Stimulated activated CD4-positive, alpha-beta T cell treated with anti-CD3 and anti-CD28 coated beads, Interleukin-1b, Interleukin-23, amount 100 ng/mL, for 24 hours (primary cell): ENCODE measurements at regions not wholly inside any gene's neighbourhood (a gene's known extent, or its start where the extent isn't known, plus 50 kb on each side); places are given as distances from the start of the nearest gene placed in this dataset.

Source experiments
- DNase-seq, 4 experiments: peaks; one replicate each; pipeline ENCODE4 v3.0.0-alpha.2; 2020; ENCODE audit warnings: low read depth in 4 of 4, low spot score in 1 of 4

DNA sequence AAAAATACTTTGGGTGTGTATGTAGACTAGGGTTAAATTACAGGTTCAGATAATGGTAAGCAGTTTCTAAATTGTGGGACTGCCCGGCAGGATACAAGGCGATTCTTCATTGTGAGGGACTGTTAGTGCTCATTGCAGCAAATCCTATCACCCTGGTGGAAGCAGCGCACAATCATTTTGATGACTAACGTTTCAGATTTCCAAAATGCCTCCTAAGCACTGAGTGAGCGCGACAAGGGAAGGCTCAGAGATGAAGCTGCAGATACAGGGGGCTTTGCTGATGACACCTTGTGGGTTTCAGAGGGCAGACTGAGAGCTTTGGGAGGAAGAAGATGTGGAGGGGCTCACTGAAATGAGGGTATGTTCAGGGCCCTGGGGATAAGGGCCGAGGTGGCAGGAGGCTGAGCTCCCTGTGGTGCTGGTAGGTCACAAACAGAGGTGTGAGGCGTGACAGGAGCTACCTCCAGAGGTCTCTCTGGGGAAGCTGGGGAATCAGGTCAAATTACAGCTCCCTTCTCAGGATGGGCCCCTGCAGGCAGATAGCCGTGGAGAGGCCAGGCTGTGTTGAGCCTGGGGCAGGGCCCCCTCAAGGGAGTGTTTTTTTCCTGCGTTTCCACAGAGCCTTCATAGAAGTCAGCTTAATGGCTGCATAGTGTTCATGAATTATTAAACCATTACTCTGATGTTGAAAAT lies 84.5 kb upstream of the FYN start:
- DNase-seq = no peak

GRCh38 chr6:111958534-111958933 lies 85.3 kb upstream of the FYN start:
- no peak for DNase-seq

GRCh38 chr6:111959766-111960165 lies 86.5 kb upstream of the FYN start:
- DNase-seq = no peak

DNA sequence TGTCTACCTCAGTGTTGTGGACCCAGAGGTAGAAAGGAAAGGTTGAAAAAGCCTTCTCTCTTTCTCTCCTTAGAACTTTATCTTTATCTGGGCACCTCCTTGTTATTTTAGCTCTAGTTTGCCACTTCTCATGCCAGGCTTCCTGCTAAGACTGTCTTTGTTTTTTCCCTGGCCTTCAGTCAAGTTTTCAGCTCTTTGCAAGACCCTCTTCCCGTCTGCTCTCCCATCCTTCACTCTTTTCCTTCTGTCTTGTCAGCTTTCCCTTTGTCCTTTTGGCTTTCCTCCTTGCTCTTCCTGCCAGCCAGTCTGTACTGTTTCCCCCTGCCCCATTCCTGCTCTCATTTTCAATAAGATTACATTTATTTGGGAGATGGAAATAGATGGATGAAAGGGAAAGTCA lies 86.8 kb upstream of the CCN6 start:
- DNase-seq = no peak

DNA sequence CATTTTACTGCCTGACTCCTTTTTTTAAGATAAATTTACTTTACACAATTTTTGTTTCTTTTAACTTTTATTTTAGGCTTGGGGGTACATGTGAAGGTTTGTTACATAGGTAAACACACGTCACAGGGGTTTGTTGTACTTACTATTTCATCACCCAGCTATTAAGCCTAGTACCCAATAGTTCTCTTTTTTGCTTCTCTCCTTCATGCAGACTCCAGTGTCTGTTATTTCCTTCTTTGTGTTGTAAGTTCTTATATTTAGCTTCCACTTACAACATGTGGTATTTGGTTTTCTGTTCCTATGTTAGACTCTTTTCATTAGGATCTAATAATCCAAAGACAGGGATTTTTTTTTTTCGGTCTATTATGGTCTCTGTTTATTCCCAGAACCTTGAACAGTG lies 83.5 kb upstream of the CCN6 start:
- DNase-seq = no peak

- DNase-seq = no peak
Observed at GRCh38 chr6:111971181-111971841, 82.6 kb upstream of the CCN6 start.

DNA sequence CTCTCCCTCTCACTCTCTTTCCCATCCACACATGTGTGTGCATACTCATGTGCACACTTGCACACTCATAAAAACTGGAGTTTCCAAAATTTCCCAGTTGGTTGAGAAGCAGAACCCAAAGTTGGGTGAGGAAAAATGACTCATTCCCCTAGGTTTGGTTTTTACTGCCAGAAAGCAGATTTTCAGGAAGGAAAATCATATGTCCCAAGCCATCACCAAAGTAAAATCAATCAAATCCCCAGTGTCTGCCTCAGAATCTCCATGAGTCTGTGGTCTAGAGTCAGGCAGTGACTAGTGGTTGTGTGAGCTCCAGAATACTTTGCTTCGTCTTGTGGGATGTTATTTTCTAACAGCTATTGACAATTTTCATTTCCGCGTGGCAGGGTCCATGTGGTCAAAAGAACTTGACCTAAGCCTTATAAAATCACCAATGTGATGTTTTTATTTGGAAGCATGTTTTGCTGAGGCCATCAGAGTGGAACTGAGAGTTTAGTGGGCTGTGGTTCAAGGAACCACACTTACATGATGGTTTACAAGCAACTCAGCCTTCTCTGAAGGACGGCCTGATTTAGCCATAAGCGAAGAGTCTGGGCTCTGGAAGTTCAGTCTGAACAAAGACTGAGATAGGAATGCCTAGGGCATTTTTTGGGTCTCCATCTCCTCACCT lies 81.9 kb upstream of the CCN6 start:
- DNase-seq = no peak

- DNase-seq = no peak
Observed at GRCh38 chr6:111972745-111973117, 81.2 kb upstream of the CCN6 start.

GRCh38 chr6:111973118-111973761 lies 80.7 kb upstream of the CCN6 start:
- peak in 2 of 4 experiments; percentile 46 to 50 for DNase-seq

GRCh38 chr6:111973927-111974639 lies 79.8 kb upstream of the CCN6 start:
- DNase-seq = no peak

DNA sequence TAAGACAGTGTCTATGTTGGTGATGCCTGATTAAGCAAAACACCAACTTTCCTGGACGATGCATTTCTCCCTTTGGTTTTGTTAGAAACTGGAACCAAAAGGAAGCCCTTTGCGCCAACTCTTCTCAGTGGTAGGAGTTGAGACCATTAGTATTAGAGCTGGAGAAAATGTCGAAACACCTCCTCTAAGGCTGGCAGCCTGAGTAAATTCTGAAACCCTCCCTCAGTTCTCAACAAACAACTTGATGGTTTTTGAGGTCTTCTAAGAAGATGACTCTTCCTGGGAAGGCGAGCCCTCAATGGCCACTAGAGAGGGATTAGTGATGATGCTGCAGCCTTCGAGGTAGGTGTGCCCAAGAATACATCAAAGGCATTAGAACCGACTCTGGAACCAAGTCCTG lies 78.4 kb upstream of the CCN6 start:
- no peak for DNase-seq

DNA sequence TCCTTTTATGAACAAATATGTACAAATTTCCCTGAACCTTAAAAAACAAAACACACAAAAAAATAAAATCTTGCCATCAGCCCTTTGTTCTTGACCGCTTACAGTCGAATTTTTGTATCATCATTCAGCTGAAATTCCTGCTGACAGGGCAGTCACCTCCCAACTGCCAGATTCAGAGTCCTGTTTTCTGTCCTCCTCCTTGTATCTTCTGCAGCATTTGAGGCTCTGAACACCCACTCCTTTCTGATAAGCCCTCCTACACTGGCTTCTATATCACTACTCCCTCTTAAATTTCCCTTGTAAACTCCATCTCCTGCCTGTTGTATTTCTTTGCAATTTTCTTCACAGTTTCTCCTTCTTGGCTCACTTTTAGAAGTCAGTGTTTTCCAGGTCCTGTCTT lies 77.8 kb upstream of the CCN6 start:
- DNase-seq = no peak

- no peak for DNase-seq
Observed at GRCh38 chr6:111978532-111979149, 75.3 kb upstream of the CCN6 start.

- no peak for DNase-seq
Observed at GRCh38 chr6:111979633-111980032, 74.3 kb upstream of the CCN6 start.

DNA sequence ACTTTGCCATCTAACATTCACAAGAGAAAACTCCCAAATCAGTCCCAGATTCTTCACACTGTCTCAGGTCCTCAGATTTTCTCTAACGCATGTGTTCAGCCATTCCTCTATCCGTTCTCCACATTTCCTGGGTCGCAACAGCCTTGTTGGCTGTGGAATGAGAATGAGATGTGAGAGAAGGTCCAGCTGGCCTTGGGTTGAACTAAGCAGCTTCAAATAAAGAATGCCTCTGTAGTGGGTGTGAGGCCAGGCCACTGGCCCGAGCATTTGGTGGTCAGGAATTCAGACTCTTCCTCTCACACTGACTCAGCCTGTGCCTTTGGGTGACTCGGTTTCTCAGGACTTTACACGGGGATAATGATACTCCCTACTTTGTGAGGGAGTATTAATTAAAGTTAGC lies 73.8 kb upstream of the CCN6 start:
- DNase-seq = no peak

- DNase-seq = no peak
Observed at GRCh38 chr6:111980971-111981840, 72.7 kb upstream of the CCN6 start.

DNA sequence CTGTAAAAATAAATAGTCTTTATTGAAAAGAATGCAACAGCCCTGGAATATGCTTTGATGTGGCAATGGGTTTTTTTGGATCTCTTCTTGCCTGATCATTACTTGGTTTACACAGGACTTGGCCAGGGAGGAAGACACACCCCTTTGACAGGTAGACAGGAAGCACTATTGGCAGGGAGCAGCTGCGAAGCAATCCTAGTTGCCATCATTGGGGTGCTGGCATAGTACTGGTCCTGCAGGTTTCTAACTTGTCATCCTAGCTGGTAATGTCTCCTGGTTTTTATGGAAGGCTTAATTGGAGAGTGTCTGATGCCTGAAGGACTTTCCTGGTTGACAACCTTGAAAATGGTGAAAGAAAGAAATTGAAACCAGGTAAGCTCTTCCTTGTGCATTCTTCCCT lies 71.2 kb upstream of the CCN6 start:
- DNase-seq = no peak

DNA sequence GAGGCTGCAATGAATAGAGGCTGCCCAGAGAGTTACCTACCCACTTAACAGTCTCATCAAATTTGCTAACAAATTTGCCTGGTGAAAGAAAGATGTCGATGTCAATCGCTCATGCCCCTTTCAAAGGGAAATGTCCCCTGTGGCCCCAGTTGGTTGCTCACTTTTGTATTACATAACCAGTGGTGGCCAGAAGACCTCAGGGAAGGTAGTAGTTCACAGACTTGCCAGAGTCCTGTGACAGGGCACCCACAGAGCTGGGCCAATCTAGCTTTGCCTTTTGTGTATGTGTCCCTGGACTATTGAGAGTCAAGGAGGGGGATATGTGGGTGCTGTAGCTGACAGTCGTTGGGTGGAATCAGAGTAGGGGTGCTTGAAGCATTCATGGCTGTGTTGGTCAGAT lies 70.7 kb upstream of the CCN6 start:
- DNase-seq = no peak

DNA sequence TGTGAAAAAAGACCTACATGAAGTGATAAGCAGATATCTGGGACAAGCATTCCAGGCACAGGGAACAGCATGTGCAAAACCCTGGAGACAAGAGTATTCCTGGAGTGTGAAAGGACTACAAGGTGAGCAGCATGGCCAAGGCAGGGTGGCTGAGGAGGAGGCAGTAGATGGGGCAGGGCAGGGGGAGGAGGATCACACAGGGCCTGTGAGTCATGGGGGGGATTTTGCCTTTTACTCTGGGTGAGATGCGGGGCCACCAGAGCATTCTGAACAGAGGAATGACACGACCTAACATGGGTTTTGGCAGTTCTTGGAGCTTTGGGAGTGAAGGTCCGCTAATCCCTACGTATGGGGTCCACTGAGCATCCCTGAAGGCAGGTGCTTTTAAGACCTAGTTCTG lies 69.8 kb upstream of the CCN6 start:
- DNase-seq = no peak
